ENCODE measurements at regions not wholly inside any gene's neighbourhood (a gene's known extent, or its start where the extent isn't known, plus 50 kb on each side); places are given as distances from the start of the nearest gene placed in this dataset.
"Not testable (repeated sequence)": the region's sequence is repeated elsewhere in the genome, so short reads cannot be mapped to it uniquely, and the experiment has no call there.

GRCh38 chr14:106080922-106081321, 554.5 kb downstream of the TMEM121 start:
- ATAC-seq: no peak
- Mint-ChIP-seq H3K36me3 (ENCODE audit: low read depth) (no peaks in the 10 kb centered on the region), H3K9me3 (no peaks in the 10 kb centered on the region), H3K27me3 (peaks cover 6% of the 10 kb centered on the region), H3K27ac (no peak overlapping the region), H3K4me1 (ENCODE audit: low read depth) (no peaks in the 10 kb centered on the region), H3K4me3 (no peak overlapping the region)
- CTCF ChIA-PET: no interaction called here
- DNase-seq: no peak
- intact Hi-C loops (cut with micrococcal nuclease): no loop called here
- TF ChIP-seq CTCF (IDR thresholded peaks at IDR 0.05): no peak
- POLR2A ChIA-PET: no interaction called here

DNA sequence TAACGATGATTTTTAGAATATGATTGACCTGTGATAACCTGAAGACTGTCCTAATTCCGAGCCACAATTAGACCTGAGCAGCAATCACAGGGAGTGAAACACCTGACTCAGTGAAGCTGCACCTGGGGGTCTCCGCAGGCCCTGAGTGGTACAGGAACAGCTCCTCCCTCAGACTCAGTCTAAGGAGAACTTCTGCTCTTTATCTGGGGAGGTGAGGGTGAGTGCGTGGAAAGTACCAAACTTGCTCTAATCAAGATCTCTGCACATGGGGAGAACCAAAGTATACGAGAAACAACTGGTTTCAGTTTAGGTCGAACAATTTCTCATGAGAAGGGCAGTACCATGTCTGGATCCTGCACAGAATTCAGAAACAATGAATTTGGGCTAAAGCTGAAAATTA, 555.3 kb downstream of the TMEM121 start:
- H3K36me3 Mint-ChIP-seq (ENCODE audit: low read depth); H3K9me3 Mint-ChIP-seq; H3K27ac Mint-ChIP-seq; H3K4me1 Mint-ChIP-seq (ENCODE audit: low read depth); intact Hi-C loops (cut with micrococcal nuclease); ATAC-seq; POLR2A ChIA-PET; H3K27me3 Mint-ChIP-seq; DNase-seq; CTCF ChIA-PET; H3K4me3 Mint-ChIP-seq: not testable (repeated sequence)

DNA sequence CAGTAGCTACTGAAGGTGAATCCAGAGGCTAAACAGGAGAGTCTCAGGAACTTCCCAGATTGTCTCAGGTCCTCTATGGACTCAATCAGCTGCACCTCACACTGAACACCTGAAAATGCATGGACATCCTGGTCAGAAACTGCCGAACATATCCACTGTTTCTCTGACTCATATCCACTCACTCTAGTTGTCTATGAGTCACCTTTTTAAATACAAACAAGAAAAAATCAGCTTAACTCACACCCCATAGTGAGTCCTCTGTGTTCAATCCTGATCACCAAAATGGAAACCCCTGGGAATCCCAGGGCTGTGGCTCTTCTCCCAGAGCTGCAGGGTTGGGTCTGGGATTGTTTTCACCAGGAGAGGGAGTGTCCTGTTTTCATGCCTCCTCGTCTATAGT, 556.7 kb downstream of the TMEM121 start:
- Mint-ChIP-seq H3K27ac (no peak overlapping the region), H3K36me3 (ENCODE audit: low read depth) (no peaks in the 10 kb centered on the region), H3K4me1 (ENCODE audit: low read depth) (no peaks in the 10 kb centered on the region), H3K27me3 (peaks cover 4% of the 10 kb centered on the region), H3K4me3 (no peak overlapping the region), H3K9me3 (no peaks in the 10 kb centered on the region)
- ATAC-seq (no peak), DNase-seq (no peak)
- POLR2A ChIA-PET: no interaction called here
- CTCF ChIA-PET: no interaction called here
- TF ChIP-seq CTCF (IDR thresholded peaks at IDR 0.05): no peak
- intact Hi-C loops (cut with micrococcal nuclease): no loop called here

GRCh38 chr14:106087837-106088236, 561.5 kb downstream of the TMEM121 start:
- Mint-ChIP-seq H3K27ac (no peak overlapping the region), H3K9me3 (no peaks in the 10 kb centered on the region), H3K27me3 (no peaks in the 10 kb centered on the region), H3K4me3 (no peak overlapping the region), H3K36me3 (ENCODE audit: low read depth) (no peaks in the 10 kb centered on the region), H3K4me1 (ENCODE audit: low read depth) (no peaks in the 10 kb centered on the region)
- POLR2A ChIA-PET: no interaction called here
- no peak for TF ChIP-seq CTCF (IDR thresholded peaks at IDR 0.05)
- intact Hi-C loops (cut with micrococcal nuclease): no loop called here
- no peak for DNase-seq
- CTCF ChIA-PET: no interaction called here
- no peak for ATAC-seq

DNA sequence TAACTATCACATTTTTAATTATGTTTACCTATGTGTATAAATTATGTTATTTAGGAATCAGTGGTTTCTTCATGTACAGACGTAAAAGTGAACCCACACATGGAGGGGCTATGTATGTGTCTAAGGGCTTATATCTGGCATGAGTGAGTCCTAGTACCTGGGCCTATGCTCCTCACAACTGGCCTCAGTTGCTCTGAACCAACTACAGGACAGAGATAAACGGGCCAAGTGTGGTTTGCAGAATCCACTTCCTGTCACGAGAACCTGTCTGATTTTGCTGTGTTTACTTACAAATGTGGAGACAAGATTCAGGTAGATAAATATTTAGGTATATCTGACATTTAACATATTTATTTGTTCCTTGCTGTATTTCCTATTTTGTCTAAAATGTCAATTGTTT, 562.5 kb downstream of the TMEM121 start:
- CTCF ChIA-PET; H3K4me1 Mint-ChIP-seq (ENCODE audit: low read depth); POLR2A ChIA-PET; intact Hi-C loops (cut with micrococcal nuclease); ATAC-seq; H3K27me3 Mint-ChIP-seq; DNase-seq; H3K9me3 Mint-ChIP-seq; H3K27ac Mint-ChIP-seq; H3K4me3 Mint-ChIP-seq; H3K36me3 Mint-ChIP-seq (ENCODE audit: low read depth): not testable (repeated sequence)

DNA sequence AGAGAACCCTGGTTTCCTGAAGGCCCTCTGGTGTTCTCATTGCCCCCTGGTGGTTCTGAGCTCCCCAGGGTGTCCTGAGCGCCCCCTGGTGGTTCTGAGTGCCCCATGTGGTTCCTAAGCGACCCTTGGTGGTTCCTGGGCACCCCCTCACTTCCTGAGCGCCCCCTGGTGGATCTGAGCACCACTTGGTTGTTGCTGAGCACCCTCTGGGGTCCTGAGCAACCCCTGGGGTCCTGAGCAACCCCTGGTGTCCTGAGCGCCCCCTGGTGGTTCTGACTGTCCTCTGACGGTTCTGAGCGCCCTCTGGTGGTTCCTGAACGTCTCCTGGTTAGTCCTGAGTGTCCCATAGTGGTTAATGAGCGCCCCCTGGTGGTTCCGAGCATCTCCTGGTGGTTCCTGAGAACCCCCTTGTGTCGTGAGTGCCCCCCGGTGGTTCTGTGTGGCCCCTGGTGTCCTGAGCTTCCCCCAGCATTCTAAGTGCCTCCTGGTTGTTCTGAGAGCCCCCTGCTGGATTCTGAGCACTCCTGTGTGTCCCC, 568.3 kb downstream of the TMEM121 start:
- H3K4me3 Mint-ChIP-seq: no peak overlapping the region
- no peak for TF ChIP-seq CTCF (IDR thresholded peaks at IDR 0.05)
- H3K27me3 Mint-ChIP-seq: no peaks in the 10 kb centered on the region
- intact Hi-C loops (cut with micrococcal nuclease): no loop called here
- CTCF ChIA-PET: no interaction called here
- H3K27ac Mint-ChIP-seq: no peak overlapping the region
- H3K36me3 Mint-ChIP-seq (ENCODE audit: low read depth): no peaks in the 10 kb centered on the region
- no peaks in the 10 kb centered on the region for H3K4me1 Mint-ChIP-seq (ENCODE audit: low read depth)
- ATAC-seq: no peak
- no peak for DNase-seq
- no peaks in the 10 kb centered on the region for H3K9me3 Mint-ChIP-seq
- POLR2A ChIA-PET: no interaction called here
